Esophagus squamous epithelium (tissue), 5 donors: ENCODE measurements at regions not wholly inside any gene's neighbourhood (a gene's known extent, or its start where the extent isn't known, plus 50 kb on each side); places are given as distances from the start of the nearest gene placed in this dataset.

Experiments used
- DNase-seq: peaks from one replicate; lab custom pipeline; 2025; lab: John Stamatoyannopoulos, UW
- H3K27ac ChIP-seq, 4 donors: fragments of 200-600 bp; sonication (generic); one replicate each; pipeline ENCODE4 v1.5.1; 2016 to 2019; ENCODE audit warnings: mild to moderate bottlenecking in 1 of 4
- H3K27me3 ChIP-seq, 4 donors: fragments of 200-600 bp; sonication (generic); 1 replicate in 3 of 4; 2 replicates in 1 of 4; pipeline versions ENCODE4 v1.5.1 to v1.6.0; 2017 to 2021; ENCODE audit warnings: antibody characterized with exemption in 1 of 4
- H3K36me3 ChIP-seq, 3 donors: fragments of 200-600 bp; sonication (generic); one replicate each; pipeline ENCODE4 v1.5.1; 2016 to 2019
- H3K4me1 ChIP-seq, 3 donors: fragments of 200-600 bp; sonication (generic); one replicate each; pipeline ENCODE4 v1.5.1; 2017 to 2019
- H3K4me3 ChIP-seq, 4 donors: fragments of 200-600 bp; sonication (generic); 1 replicate in 3 of 4; 2 replicates in 1 of 4; pipeline ENCODE4 v1.5.1; 2016 to 2019; ENCODE audit warnings: mild to moderate bottlenecking in 2 of 4, moderate library complexity in 1 of 4
- H3K9me3 ChIP-seq, 3 donors: fragments of 200-600 bp; sonication (generic); one replicate each; pipeline ENCODE4 v1.5.1; 2016 to 2019
- CTCF ChIP-seq, 6 experiments: fragments of 450-650 bp in 4 of 6; fragments of 200-600 bp in 2 of 6; sonication (generic) in 2 of 6; IDR thresholded peaks; one replicate each; pipeline ENCODE4 v1.5.1; 2016 to 2019; ENCODE audit warnings: antibody characterized with exemption in 6 of 6, mild to moderate bottlenecking in 4 of 6, moderate library complexity in 4 of 6
- POLR2A ChIP-seq, 4 donors: fragments of 450-650 bp; IDR thresholded peaks; one replicate each; pipeline ENCODE4 v1.6.1; 2017; ENCODE audit warnings: antibody characterized with exemption in 4 of 4, mild to moderate bottlenecking in 4 of 4, moderate library complexity in 3 of 4
- WGBS, 2 donors: methylation state at CpG; one replicate each; pipeline ENCODE4 v1.1.5; 2018; 5-methylcytosine and 5-hydroxymethylcytosine counted together
- intact Hi-C: fragments of 100-400 bp; cut with DNase I; formaldehyde crosslinking; loops from one replicate; pipeline ENCODE4 v1.15.0; 2022
- donor health status: DM: yes; HTN: yes; CAD: no.

GRCh38 chr4:22287631-22288030 is 228.2 kb downstream of the ADGRA3 start:
- peaks cover 0 to 12% (median 0%) of the 10 kb centered on the region in 3 donors for H3K9me3 ChIP-seq
- no peaks in the 10 kb centered on the region for H3K4me1 ChIP-seq
- WGBS, 2 donors: 83 to 86% methylated on average over 1 of the region's 1 CpG

GRCh38 chr4:22268350-22269025 is 247.4 kb downstream of the ADGRA3 start:
- H3K27me3 ChIP-seq: no peaks in the 10 kb centered on the region
- intact Hi-C loops: no loop called here
- 31 to 52% methylated on average over 7 to 8 of the region's 10 CpGs for WGBS, 2 donors

More at GRCh38 chr4:22287631-22288030, 228.2 kb downstream of the ADGRA3 start:
- DNase-seq: no peak
- intact Hi-C loops: no loop called here
- Histone ChIP-seq H3K4me3 (no peak overlapping the region), H3K36me3 (no peaks in the 10 kb centered on the region), H3K27me3 (no peaks in the 10 kb centered on the region), H3K27ac (no peak overlapping the region)
- no peak for TF ChIP-seq POLR2A (IDR thresholded peaks at IDR 0.05)
- TF ChIP-seq CTCF (IDR thresholded peaks at IDR 0.05): no peak

GRCh38 chr4:22264261-22264660 is 251.6 kb downstream of the ADGRA3 start:
- Histone ChIP-seq H3K4me3 (no peak overlapping the region), H3K9me3 (no peaks in the 10 kb centered on the region), H3K27me3 (no peaks in the 10 kb centered on the region), H3K36me3 (no peaks in the 10 kb centered on the region), H3K27ac (no peak overlapping the region), H3K4me1 (no peaks in the 10 kb centered on the region)
- 82 to 87% methylated on average over 7 of the region's 7 CpGs for WGBS, 2 donors
- intact Hi-C loops: no loop called here
- TF ChIP-seq CTCF (IDR thresholded peaks at IDR 0.05): no peak
- no peak for TF ChIP-seq POLR2A (IDR thresholded peaks at IDR 0.05)
- no peak for DNase-seq

More at GRCh38 chr4:22268350-22269025, 247.4 kb downstream of the ADGRA3 start:
- no peak for TF ChIP-seq POLR2A (IDR thresholded peaks at IDR 0.05)
- no peak for TF ChIP-seq CTCF (IDR thresholded peaks at IDR 0.05)
- Histone ChIP-seq H3K9me3 (no peaks in the 10 kb centered on the region), H3K36me3 (no peaks in the 10 kb centered on the region), H3K4me3 (no peak overlapping the region), H3K4me1 (no peaks in the 10 kb centered on the region), H3K27ac (no peak overlapping the region)
- no peak for DNase-seq

- no peaks in the 10 kb centered on the region for H3K36me3 ChIP-seq
- no peaks in the 10 kb centered on the region for H3K27me3 ChIP-seq
- no peak overlapping the region for H3K27ac ChIP-seq
- no peak for DNase-seq
- H3K9me3 ChIP-seq: no peaks in the 10 kb centered on the region
- no peak for TF ChIP-seq CTCF (IDR thresholded peaks at IDR 0.05)
- no peak for TF ChIP-seq POLR2A (IDR thresholded peaks at IDR 0.05)
- intact Hi-C loops: no loop called here
- no peaks in the 10 kb centered on the region for H3K4me1 ChIP-seq
- no peak overlapping the region for H3K4me3 ChIP-seq
- WGBS, 2 donors: 14 to 18% methylated on average over 1 of the region's 1 CpG
These were observed 262.4 kb downstream of the ADGRA3 start for GRCh38 chr4:22253431-22253830.

GRCh38 chr4:22246847-22247246 is 269.0 kb downstream of the ADGRA3 start:
- Histone ChIP-seq H3K27ac (no peak overlapping the region), H3K4me3 (no peak overlapping the region), H3K4me1 (no peaks in the 10 kb centered on the region), H3K9me3 (no peaks in the 10 kb centered on the region), H3K27me3 (no peaks in the 10 kb centered on the region), H3K36me3 (no peaks in the 10 kb centered on the region)
- no peak for DNase-seq
- intact Hi-C loops: no loop called here
- WGBS, 2 donors: 37 to 47% methylated on average over 2 of the region's 2 CpGs
- TF ChIP-seq CTCF (IDR thresholded peaks at IDR 0.05) (no peak), POLR2A (IDR thresholded peaks at IDR 0.05) (no peak)
